Hematopoietic multipotent progenitor cell treated with erythropoietin and hydrocortisone succinate and interleukin-3 and kit ligand, for 17 days (in vitro differentiated cells): ENCODE measurements at regions not wholly inside any gene's neighbourhood (a gene's known extent, or its start where the extent isn't known, plus 50 kb on each side); places are given as distances from the start of the nearest gene placed in this dataset.

Source experiments
- DNase-seq: peaks from one replicate; pipeline ENCODE4 v3.0.0-alpha.2; 2015; ENCODE audit warnings: low spot score

DNA sequence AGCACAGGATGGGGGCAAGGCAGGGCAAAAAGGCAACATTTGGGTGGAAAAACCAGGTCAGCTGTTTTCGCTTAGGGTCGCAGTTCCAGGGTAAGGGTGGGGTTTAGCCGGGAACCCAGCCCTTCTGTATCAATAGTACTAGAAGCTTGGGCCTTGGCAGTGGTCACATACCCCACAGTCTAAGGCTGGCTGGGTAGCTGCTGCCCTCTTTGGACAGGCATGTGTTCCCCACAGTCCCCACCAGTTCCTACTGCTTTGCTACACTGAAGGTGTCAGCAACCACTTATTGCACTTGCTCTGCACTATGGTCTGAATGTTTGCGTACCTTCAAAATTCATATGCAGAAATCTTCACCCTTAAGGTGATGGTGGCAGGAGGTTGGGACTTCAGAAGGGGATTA lies 349.8 kb downstream of the LTN1 start:
- no peak for DNase-seq

DNA sequence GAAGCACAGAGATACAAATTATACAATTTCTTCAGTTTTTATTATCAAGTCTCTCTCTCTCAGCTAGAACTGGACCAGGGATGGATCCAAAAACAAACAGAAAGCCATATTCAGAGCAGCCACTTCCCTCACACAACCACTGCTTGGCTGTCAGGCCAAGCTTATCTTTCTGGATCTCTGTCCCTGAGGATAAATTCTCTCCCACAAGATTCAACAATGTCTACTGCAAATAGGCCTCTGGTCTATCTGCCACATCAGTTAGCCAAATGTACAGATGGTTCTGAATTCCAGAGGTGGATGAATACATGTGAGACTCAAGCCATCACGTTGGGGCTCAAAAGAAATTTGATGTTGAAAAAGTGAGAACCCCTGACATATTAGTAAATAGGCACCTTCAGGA lies 350.9 kb downstream of the LTN1 start:
- no peak for DNase-seq

DNA sequence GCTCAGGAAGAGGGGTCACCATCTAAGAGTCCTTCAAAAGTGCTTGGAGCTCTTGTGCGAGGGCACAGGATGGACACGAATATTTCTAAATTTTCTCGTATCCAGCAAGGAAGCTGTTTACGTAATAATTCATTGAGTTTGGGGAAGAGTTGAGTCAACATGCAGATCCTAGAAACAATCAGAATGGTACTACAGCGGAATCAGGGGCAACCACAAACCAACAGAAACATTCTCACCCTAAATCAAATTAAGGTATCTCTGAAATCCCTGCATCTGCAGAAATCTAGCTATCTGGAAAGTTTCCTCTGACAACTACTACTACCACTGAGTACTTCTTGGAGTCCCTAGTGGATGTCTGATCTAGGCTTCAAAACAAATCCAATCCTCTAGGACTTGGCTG lies 352.4 kb downstream of the LTN1 start:
- no peak for DNase-seq

DNA sequence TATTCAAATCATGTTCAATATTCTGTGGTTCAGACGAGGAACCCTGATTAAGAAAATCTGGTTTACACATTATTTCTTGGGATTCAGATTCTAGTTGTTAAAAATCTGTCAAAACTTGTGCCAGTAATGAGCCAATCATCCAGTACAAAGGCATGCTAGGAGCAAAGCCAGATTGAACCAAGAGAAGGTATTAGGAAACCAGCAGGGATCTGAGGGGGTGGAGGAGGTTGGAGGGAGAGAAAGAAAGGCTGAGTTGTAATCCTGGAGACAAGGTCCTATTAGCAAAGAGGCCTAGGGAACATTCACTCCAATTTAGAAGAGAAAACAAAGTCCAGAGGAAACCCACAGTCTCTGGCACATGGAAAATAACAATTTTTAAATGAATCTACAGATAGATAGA lies 352.9 kb downstream of the LTN1 start:
- no peak for DNase-seq

DNA sequence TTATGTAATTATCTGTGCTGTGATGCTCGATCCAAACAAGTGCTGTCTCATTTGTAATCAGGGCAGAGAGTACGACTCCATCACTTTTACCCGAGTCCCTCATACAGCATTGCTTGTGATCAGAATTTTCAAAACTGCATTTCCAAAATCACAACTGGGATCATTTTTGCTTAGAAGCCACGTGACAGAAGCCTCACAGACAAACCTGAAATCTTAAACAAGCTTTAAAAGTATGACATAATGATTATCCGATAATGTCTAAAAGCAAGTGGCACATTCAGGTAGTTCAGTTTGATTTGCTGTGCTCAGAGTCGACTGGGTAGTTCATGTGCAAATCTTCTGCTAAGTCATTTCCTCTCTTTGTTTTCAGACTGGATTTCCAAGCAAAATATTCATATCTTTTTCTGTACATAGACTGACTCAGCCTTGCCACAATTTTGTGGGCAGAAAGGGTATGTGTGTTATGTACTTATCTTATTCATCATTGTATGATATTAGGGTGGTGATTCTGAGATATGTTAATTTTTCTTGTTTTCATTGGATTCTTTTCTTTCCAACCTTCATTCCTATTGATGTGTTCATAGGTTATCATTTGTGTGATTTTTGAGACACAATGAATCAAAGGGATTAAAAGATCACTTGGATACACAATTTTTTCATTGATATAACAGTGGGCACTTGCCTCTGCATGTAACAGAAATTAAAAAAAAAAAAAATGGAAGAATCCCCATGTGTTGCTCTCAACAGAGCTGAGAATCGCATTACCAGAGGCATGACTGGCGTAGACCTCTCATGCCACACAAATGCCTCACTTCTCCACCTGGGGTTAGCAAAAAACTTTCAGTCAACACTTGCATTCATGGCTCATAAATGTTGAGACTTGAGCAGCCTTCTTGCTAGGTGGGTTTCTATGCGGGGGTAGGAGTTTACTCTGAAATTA lies 355.7 kb downstream of the LTN1 start:
- no peak for DNase-seq

DNA sequence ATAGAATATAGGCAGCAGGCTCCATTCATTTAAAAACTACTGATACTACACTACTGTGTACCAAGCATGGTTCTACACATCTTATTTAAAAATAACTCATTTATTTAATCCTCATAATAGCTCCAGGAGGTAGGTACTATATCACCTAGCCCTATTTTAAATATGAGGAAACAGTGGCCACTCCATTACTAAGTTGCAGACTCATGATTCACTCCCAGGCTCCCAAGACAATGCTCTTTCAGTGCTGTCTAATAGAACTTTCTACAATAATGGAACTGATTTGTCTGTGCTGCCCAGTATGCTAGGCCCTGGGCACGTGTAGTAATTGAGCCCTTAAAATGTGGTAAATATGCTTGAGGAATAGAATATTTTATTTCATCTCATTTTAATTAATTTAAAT lies 357.1 kb downstream of the LTN1 start:
- no peak for DNase-seq

DNA sequence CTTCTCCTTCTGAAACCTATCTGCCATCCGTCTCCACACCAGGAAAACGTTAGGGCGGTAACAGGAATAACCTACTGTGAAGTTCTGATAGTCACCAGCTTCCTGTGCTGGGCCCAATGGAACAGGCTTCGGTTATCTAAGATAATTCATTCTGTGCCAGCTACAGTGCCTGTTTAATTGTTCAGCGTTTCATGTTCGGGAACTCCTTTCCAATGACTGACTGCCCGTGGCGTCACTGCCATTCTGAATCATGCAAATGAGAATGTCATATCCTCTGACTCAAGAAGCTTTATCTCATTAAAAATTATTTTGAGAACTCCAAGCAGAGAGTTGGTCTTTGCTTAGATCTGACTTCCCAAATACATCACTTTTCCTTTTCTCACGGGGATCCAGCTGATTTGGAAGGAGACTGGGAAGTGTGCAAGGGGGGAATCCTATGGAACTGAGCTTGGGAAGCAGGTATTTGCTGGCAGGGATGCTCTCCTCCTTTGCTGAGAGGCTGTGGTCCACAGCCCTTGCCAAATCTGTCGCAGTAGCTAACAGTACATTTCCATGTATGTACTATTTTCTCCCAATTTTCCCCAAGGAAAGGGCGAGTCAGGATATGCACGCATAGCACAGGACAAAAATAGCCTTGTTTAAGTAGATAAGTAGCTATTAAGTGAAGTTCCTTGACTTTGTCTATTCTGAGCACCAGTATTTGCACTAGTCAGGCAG lies 358.7 kb downstream of the LTN1 start:
- no peak for DNase-seq

DNA sequence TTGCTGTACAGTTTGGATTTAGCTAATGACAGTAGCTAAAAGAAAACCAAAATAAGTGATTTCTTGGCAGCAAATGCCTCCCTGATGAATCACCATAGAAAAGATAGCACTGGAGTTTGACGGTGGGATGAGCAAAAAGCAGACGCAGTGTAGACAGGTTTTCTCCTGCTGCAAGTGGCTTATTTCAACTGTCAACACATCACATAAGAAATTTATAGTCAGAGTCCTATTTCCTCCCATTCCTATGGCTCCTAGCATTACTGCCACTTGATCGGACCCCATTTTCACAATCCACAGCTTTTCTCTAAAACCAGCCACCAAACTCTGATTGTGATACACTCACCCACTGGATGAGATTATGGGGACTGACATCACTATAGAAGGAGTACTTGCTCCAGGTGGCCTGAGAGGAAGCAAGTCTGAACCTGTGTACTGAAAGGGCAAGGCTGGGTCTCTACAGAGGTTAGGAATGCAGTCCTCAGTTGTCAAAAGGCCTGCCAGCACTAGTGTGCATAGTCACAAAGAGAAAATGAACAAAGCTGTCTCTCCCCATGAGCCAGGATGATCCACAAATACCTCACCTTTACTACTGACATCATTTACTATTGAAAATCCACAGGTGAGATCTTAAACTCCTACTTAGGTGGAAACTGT lies 359.8 kb downstream of the LTN1 start:
- no peak for DNase-seq

DNA sequence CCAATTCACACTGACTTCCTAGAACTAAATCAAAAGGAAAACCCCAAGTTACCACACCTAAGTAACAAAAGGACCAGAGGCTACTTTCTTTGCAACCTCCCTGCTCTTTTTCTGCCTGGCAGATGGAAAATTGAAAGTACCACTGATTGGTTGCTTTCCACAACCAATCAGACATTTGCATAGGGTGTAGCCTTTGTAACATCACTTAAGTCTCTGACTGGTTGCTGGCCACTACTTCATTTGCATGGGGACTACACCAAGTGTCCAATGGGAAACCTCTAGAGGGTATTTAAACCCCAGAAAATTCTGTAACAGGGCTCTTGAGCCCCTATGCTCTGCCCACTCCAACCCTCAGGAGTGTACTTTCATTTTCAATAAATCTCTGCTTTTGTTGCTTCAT lies 365.0 kb downstream of the LTN1 start:
- DNase-seq = no peak

DNA sequence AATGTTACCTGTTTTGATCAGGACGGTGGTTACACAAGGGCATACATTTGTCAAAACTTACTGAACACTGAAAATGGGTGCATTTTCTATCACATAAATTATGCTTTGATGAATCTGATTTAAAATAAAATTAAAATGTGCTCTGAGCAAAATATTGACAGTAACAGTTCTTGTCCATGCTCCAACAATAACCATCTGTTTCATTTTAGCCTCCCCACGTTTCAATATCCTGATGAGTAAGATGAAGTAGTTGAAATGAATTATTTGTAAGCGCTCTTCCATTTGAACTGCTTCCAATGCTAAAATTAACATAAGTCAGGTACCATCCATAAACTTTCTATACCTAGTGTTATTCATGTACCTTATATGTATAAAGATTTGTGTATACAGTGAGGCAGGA lies 365.4 kb downstream of the LTN1 start:
- DNase-seq = no peak

DNA sequence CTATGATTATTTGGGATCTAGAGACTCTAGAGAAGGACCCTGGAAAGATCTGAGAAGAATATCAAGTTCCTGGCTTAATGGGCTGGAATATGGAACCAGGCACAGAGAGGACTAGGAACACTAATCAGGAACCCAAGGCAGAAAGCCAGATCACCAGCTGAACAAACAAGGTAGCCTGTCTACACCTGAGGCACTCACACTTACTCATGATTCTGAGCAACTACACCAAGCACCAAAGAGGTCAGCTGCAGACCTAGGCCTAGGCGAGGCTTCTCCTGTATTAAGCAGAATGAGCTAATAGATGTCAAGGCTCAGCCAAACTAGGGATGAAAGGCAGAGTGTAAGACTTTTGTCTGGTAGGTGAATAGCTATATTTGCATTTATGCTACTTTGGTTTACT lies 368.1 kb downstream of the LTN1 start:
- no peak for DNase-seq

DNA sequence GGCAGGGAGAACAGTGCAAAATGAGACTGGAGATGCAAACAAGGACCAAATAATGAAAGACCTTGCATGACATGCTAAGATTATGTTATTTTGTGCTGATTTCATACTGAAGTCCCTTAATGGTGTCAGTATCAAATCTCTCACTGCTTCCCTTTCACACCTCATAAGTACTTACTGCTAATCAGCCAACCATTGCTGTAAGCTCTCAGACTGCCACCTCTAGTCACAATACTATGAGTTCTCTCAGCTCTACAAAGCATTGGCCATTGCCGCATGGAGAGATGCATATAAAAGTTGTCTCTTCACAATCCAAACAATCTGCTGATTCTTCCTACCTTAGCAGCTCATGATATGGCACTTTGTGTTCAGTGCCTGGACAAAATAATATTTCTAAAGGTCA lies 375.4 kb downstream of the LTN1 start:
- DNase-seq = no peak

DNA sequence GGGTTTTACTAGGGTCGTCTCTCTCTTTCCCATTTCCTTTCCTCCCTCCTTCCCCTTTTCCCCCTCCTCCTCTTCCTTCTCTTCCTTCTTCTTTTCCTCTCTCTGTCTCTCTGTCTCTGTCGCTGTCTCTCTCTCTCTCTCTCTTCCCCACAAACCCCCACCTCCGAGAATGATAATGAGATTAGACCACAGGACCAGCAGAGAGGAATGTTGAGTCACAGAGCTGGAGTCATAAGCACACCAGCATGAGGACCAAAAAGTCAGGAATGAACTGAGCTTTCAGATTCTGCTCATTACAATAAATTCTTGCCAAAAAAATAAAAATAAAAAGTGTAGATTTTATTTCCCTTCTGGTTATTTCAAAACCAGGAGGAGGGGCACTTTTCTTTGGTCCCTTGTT lies 377.4 kb downstream of the LTN1 start:
- no peak for DNase-seq

DNA sequence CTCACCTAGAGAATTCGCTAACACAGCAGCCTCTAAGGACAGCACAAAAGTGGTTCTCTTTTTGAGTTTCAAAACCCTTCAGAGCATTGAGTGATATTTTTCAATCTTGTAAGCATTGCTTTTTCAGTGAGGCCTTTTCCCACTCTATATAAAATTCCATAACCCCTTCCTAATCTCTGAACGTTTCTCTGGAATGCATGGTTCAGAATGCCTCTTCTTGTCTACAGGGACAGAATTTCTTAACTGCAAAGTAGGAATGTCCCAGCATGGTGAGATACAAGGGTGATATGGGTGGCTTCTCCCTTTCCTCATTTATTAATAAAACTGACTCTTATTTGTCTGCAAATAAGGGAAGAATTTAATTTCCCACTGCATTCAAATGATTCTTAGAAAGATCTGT lies 377.9 kb downstream of the LTN1 start:
- no peak for DNase-seq

DNA sequence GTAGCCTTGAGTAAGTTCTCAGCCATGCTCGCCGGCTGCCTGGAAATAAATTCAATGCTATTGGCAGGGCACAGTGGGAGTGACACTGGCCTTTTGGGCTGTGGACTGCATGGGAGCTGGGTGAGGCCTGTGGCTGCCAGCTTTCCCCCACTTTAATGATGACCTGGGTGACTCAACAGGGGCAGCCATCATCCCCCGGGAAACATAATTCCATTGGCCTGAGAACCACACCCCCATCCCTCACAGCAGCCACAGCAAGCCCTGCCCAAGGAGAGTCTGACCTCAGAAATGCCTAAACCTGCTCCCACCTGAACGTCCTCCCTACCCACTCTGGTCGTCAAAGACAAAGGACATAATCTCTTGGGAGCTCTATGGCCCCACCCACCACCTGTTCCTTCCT lies 384.0 kb downstream of the LTN1 start:
- DNase-seq = no peak

DNA sequence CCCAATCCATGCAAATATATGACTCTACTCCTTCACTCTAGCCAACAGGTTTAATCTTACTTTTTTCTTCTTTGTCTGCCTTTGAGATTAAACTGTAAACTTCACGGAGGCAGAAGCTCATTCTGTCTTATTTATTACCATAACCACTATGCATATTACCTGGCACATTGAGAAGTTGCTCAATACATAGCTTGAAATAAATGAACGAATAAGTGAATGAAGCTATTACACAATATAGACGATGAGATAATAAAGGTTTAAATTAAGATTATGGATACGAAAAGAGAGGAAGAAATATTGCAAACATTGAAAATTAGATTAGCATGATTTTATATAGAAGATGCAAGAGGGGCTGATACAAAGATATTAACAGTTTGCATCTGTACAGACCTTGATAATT lies 385.1 kb downstream of the LTN1 start:
- DNase-seq = no peak

DNA sequence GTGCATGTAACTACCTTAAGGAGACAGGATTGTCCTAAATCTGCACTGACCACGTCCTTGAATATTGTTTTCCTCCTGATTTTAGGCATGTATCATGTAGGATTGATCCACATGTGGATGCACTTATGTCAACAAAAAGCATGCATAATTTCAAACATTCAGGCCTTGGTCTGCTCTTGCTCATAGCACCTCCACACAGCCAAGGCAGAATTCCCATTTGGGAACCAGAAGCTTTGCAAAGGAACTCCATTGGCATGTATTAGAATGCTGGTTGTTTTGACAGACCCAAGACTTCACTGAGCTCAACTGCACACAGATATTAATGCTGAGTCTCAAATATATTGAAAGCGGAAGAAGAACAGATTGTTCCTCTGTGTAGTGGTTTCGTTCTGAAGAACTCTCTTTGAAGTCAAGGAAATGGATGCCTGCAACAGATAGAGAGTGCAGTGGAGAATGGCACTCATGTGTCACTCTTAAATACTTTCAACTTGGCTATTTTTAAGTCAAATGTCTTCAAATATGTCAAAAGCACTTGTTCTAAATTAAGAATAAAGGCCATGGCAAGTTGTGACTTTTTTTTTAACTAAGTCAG lies 387.6 kb downstream of the LTN1 start:
- DNase-seq = no peak

DNA sequence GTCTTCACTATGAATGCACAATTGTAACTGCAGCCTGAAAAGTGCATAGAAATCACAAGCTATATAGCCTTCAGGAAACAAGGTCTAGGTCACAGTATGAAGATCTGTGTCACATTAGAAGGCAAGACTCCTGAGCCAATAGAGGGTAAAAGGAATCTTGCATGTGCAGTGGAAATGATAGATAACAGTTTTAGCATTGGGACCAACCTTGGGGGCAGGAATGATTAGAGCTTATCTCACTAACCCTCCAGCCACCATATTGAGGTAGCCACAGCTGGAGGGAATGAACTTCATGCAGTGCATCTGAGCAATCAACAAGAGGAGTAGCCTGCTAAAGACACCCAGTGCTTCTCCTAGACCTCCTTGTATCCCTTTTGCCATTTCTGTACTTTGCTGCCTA lies 390.1 kb downstream of the LTN1 start:
- no peak for DNase-seq

DNA sequence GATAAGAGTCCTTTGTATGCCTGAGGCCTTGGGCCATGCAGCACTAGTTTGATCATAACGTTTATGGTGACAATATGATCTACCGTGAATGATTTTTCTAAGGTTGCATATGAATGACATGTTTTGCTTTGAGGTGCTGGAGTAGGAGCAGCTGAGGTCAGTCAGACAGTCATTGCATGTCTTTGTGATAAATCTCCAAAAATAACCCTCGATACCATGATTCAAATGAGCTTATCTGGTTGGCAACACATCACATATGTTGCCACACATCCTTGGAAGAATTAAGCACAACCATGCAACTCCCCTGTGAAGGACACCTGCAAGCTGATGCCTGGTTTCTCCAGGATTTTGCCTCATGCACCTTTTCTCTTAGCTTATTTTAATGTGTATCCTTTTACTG lies 394.5 kb downstream of the LTN1 start:
- no peak for DNase-seq

DNA sequence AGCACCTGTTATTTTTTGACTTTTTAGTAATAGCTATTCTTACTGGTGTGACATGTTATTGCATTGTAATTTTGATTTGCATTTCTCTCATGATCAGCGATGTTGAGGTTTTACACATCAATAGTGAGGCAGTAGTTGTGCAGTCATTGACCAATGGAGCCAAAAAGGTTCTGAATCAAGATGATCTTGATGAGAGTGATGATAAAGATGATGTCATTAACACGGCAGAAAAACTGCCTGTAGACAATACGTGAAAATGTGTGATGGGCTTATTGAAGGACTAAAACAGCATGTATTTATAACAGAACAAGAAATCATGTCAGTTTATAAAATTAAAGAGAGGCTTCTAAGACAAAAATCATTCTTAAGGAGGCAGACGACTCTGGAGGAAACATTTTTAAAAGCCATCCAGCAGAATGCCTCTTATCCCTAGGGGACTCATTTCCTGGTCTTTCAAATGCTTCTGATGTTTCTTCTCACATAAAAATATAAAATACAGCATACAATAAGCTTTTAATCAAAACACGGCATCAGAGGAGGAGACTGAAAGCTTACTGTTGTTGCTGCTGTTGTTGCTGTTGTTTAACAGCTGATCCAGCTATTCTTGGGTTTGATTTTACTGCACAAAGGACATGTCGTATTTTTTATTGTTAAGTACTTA lies 400.3 kb downstream of the LTN1 start:
- no peak for DNase-seq

DNA sequence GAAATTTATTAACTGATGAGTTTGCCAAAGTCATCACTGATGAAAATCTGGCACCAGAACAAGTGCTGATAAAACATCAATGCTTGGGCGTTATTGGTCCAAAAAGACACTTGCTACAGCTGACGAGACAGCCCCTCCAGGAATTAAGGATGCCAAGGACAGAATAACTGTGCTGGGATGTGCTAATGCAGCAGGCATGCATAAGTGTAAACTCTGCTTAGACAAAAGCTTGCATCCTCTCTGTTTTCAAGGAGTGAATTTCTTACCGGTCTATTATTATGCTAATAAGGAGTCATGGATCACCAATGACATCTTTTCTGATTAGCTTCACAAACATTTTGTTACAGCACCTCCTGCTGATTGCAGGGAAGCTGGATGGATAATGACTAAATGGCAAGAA lies 402.0 kb downstream of the LTN1 start:
- DNase-seq = no peak

DNA sequence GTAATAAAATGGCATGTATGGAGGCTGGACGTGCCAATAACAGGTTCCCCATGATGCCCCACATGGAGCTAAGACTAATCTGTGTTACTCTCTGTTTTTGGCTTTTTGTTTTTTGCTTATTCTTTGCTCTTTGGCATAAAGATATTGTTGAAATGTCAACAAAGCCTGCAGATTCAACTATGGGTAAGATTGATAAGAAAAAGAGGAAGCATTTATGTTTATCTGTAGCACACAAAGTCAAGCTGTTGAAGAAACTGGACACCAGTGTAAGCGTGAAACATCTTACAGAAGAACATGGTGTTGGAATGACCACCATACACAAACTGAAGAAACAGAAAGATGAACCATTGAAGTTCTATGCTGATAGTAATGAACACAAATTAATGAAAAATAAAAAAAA lies 402.7 kb downstream of the LTN1 start:
- DNase-seq = no peak
